Inflammatory macrophage treated with lipopolysaccharide for 1 hour (primary cell): ENCODE measurements at regions not wholly inside any gene's neighbourhood (a gene's known extent, or its start where the extent isn't known, plus 50 kb on each side); places are given as distances from the start of the nearest gene placed in this dataset.
"Not testable (repeated sequence)": the region's sequence is repeated elsewhere in the genome, so short reads cannot be mapped to it uniquely, and the experiment has no call there.

ENCODE experiments used
- DNase-seq, 2 donors: peaks; one replicate each; pipeline ENCODE4 v3.0.0-alpha.2; 2020 to 2022

DNA sequence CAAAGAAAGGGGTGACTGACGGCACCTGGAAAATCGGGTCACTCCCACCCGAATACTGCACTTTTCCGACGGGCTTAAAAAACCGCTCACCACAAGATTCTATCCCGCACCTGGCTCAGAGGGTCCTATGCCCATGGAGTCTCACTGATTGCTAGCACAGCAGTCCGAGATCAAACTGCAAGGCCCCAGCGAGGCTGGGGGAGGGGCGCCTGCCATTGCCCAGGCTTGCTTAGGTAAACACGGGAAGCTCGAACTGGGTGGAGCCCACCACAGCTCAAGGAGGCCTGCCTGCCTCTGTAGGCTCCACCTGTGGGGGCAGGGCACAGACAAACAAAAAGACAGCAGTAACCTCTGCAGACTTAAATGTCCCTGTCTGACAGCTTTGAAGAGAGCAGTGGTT is 327.0 kb upstream of the MEIS2 start:
- not testable (repeated sequence) for DNase-seq

- DNase-seq: no peak
These were observed 346.6 kb upstream of the MEIS2 start for GRCh38 chr15:37446921-37447320.

DNA sequence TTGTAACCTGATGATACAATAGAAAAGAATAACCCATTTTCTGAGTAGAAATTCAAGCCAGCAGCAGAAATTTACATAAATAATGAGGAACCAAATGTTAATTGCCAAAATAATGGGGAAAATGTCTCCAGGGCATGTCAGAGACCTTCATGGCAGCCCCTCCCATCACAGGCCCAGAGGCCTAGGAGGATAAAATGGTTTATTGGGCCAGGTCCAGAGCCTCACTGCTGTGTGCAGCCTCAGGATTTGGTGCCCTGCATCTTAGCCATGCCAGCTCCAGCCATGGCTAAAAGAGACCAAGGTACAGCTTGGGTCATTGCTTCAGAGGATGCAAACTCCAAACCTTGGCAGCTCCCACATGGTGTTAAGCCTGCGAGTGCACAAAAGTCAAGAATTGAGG is 352.1 kb upstream of the MEIS2 start:
- DNase-seq: no peak

- no peak for DNase-seq
These were observed 380.1 kb upstream of the MEIS2 start for GRCh38 chr15:37480482-37480881.

DNA sequence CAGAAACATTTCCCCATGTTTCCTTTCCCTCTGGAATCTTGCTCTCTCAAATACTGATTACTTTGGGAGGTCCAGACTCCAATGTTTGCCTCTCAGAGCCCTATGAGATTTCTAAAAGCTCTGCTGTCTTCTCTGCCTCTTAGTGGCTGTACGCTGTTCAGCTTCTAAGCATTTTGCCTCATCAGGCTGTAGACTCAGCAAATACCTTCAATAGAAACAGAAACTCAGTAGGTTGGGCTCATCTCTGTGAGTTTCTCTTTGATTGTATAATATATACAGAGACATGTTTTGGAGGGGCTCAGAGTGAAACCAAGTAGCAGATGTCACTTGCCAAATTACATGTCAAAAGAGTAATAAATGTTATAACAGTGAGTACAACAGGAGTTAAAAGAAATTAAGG is 380.8 kb upstream of the MEIS2 start:
- DNase-seq: no peak

DNA sequence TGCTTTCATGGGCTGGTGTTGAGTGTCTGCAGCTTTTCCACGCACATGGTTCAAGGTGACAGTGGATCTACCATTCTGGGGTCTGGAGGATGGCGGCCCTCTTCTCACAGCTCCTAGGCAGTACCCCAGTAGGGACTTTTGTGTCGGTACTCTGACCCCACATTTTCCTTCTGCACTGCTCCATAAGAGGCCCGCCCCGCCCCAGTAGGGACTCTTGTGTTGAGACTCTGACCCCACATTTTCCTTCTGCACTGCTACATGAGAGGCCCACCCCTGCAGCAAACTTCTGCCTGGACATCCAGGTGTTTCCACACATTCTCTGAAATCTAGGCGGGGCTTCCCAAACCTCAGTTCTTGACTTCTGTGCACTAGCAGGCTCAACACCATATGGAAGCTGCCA is 383.4 kb upstream of the MEIS2 start:
- DNase-seq: no peak

DNA sequence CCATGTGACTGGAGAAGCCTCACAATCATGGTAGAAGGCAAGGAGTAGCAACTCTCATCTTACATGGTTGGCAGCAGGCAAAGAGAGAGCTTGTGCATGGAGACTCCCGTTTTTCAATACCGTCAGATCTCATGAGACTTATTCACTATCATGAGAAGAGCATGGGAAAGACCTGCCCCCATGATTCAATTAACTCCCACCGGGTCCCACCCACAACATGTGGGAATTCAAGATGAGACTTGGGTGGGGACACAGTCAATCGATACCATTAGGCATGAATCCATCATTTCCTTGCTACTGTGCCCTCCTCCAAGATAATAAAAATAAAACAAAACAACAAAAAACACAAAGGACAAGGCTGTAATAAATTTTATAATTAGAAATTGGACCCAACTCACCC is 384.7 kb upstream of the MEIS2 start:
- no peak for DNase-seq

DNA sequence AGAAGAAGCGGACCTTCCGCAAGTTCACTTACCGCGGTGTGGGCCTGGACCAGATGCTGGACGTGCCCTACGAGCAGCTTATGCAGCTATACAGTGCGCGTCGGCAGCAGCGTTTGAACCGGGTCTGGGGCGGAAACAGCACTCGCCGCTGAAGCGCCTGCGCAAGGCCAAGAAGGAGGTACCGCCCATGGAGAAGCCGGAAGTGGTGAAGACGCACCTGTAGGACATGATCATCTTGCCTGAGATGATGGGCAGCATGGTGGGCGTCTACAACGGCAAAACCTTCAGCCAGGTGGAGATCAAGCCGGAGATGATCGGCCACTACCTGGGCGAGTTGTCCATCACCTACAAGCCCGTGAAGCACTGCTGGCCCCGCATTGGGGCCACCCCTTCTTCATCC is 390.4 kb upstream of the MEIS2 start:
- no peak for DNase-seq

DNA sequence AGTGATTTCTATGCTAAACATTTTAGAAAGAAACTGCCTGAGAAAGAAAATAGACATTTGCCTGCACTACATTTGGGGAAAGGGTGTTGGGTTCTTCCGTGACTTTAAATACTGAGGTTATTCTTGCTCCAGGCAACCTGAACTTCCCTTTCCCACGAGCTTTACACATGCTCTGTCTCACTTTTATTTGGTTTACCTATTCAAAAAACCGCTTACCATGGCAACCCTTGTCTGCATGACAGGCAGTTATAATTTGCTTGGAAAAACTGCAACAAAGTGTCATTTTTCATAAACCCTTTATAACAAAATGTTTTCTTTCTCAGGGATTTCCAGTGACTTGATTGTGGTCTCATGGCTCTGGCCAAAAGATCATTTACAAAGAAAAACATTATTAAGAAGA is 416.3 kb upstream of the MEIS2 start:
- no peak for DNase-seq

DNA sequence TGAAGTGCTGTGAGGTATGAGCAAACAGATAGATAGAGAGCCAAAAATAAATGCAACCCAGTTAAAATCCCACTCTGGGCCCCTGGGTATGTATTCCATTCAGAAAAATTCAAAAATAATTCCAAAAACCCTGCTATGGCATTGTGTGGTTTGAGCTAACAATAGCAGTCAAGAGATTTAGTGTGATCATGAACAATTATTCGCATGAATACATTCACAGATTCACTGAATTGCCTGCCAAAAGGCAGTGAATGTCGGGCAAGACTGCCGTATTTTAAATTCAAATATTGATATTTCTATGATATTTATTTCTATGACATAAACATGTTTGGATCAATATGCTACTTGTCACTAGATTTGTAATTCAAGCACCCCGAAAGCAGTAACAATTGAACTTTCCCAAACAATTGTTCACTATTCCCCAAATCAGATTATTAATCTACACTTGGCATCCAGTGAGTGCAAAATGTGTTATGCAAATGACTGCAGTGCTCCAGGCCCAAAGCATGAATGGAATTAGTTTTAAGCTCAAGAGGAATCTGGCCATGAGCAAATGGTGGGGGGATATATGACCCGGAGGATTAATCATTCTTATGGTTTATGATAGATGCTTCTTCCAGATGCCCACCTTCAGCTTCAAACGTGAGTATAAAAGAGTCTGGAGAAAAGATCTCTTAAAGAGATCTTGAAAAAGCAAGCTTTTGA is 417.0 kb upstream of the MEIS2 start:
- DNase-seq: no peak

GRCh38 chr15:37518436-37518835 is 416.0 kb upstream of the TMCO5A start:
- no peak for DNase-seq

DNA sequence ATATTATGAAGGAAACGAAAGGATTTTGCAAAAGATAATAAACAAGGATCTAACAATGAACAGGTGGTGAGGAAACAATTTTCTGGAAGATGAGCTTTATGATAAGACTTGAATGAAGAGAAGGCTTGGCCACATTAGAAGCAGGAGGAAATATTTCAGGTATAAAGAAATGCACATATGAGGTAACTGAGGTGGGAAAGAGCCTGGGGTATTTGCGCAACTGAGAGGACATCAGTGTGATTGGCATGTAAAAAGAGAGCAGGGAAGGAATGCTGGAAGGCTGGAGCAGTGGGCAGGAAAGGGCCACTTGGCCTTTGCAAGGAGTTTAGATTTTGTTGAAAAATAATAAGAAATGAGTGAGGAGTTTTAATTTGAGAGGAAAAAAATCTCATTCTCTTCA is 414.4 kb upstream of the TMCO5A start:
- DNase-seq: no peak

DNA sequence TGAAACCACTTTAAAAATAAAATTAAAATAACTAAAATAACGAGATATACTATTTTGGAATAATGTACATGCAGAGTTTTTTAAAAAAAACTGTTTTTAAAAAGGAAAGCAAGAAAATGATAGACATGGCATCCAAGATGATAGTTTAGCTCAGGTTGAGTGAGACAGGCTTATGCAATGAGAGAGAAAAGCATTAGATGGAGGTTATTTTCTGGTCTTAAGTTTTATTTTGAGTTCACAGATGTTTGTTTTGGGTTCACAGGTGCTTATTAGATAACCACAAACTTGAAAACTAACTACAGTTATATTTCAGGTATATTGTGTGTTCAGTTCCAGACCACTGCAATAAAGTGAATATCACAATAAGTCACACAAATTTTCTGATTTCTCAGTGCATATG is 413.6 kb upstream of the TMCO5A start:
- no peak for DNase-seq

- no peak for DNase-seq
These were observed 409.8 kb upstream of the TMCO5A start for GRCh38 chr15:37524601-37525000.

GRCh38 chr15:37528432-37528831 is 406.0 kb upstream of the TMCO5A start:
- no peak for DNase-seq

DNA sequence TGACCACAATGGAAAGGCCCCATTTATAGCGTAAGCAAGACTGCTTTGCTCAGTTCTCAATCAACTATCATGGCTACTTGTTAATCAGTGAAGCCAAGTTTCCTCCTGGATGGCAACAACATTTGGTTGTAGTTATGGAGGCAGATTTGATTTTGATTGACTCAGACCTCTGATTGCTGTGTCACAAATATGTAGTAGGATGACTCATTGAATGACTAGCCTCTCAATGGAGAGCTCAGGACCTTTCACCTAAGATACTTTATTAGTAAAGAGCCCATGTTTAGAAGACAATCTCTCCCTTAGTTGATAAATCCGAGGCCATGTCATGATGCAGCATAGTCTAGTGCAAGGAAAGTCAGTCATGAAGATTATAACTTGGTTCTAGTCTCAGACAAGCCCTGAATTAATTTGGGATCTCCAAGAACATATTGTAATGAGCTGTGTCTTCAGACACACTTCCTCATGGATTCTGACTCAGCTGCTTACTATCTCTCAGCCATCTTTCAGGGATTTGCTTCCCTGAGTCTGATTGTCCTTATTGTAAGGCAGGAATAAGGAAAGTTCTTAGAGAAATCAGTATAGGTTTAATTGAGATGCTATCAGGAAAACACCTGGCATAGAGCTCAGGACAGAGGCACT is 397.4 kb upstream of the TMCO5A start:
- no peak for DNase-seq

DNA sequence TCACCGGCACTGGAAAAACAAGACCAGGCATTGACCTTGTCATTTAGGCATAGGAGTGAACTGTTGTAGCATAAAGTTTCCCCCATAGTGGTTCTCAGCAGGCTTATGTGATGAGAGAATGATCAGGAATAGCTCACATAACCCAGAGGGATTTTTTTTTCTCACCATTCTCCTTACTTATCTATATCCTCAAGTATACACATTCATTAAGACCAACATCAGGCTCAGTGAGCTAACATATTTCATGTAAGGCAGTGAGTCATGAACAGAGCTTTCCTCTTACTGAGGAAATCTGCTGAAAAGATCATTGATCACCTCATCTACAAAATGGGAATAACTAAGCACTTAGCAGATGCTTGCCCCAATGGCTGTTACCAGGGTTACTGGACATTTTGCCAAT is 396.6 kb upstream of the TMCO5A start:
- no peak for DNase-seq

- no peak for DNase-seq
These were observed 386.3 kb upstream of the TMCO5A start for GRCh38 chr15:37548116-37548515.

DNA sequence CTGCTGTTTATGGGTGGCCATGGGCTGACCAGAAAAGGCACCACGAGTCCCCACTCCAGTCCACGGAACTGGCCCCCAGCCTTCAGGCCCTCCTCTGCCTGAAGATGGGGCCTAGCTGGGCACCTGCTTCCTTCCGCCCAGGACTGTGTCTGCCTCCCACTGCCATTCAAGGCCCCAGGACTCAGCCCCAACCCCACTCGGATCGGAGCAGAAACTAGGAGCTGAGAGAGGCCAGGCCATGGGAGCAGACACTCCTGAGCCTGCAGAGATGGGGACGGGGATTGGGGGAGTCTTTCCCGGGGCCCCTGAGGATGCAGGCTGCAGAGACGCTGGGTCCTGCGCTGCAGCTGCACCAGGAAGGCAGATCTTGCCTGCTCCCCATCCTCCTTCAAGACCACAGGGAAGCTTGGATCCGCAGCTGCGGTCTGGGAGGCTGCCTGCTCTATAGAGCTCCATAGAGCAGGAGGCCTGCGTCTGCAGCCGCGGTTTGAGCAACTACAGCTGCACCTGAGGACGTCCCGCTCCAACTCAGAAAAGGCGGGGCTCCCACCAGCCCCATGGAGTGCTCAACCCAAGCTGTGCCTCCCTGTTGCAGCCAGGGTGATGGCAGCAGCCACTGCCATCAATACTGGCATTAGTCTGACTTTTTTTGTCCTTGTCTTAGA is 383.9 kb upstream of the TMCO5A start:
- DNase-seq: no peak

DNA sequence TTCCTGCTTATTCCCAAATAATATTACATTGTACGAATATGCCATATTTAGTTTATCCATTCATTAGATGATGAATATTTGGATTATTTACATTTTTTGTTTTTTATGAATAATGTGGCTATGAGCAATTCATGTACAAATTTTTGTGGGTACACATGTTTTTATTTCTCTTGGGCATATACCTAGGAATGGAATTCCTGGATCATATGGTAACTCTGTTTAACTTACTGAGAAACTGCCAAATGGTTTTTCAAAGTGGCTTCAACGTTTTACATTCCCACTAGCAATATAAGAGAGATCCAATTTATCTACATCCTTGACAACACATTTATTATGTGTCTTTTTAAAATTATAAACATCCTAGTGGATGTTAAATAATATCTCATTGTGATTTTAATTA is 362.0 kb upstream of the TMCO5A start:
- no peak for DNase-seq

DNA sequence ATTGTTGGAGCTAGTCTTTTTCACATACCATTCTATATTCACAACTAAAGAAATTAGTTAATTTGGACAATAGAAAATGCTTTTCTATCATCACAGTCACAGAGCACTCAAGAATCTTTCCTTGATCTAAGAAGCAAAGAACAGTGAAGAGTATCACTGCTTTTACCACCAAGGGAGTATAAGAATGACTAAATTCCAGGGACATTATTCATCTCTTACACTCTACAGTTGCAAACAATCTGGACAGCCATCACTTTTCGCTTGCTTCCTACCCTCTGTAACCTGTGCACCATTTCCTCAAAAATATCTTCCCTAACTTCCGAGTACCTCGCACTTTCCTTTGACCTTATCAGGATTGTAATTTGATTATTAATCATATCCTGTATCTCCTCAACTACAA is 359.5 kb upstream of the TMCO5A start:
- no peak for DNase-seq

- DNase-seq: no peak
These were observed 357.5 kb upstream of the TMCO5A start for GRCh38 chr15:37576952-37577351.

- no peak for DNase-seq
These were observed 352.4 kb upstream of the TMCO5A start for GRCh38 chr15:37581866-37582532.

DNA sequence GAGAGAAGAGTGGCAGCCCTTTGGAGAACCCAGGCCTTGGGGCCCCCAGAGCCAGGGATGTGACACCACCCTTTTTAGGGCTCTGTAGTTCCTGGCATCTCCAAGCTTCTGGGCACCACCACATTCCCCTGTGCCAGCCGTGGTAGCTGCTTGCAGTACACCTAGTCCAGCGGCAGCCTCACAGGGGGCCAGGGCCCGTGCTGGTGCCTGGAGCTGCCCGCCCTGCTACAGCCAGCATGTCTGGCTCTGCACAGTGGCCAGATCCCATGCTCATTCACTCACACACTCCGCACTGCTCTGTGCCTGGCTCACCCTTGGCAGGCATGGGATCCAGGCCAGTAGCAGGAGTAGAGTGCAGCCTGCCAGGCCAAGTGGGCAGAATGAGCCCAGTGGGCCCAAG is 351.6 kb upstream of the TMCO5A start:
- DNase-seq: no peak
